ENCODE measurements at regions not wholly inside any gene's neighbourhood (a gene's known extent, or its start where the extent isn't known, plus 50 kb on each side); places are given as distances from the start of the nearest gene placed in this dataset.

DNA sequence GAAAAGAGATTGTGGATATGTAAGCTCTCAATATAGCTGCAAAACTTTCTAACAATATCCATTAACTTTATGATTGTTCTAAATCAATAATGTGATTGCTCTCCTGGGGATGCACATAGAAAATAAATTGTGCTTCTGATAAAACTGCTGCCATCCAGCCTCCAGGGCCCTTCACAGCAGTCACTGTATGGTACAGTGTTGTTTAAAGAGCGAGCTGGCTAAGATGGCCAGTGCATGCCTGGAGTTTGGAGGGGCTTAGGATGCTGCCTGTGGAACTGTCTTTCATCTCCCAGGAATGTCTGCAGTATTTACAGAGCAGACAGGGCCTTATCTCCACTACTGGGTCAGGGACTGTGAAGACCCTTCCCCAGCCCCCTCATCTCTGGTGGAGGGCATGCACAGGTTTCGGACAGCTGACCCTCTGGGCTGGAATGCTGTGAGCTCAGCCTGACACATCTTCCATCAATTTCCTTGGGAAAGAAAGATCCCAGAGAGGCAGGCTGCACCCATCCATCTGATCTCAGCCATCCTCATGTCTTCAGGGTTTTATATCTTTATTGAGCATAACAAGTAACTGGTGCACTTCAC, 137.0 kb downstream of the PLPP3 start:
- no peak for DNase-seq

GRCh38 chr1:56441601-56442000, 137.8 kb downstream of the PLPP3 start:
- no peak for DNase-seq

DNA sequence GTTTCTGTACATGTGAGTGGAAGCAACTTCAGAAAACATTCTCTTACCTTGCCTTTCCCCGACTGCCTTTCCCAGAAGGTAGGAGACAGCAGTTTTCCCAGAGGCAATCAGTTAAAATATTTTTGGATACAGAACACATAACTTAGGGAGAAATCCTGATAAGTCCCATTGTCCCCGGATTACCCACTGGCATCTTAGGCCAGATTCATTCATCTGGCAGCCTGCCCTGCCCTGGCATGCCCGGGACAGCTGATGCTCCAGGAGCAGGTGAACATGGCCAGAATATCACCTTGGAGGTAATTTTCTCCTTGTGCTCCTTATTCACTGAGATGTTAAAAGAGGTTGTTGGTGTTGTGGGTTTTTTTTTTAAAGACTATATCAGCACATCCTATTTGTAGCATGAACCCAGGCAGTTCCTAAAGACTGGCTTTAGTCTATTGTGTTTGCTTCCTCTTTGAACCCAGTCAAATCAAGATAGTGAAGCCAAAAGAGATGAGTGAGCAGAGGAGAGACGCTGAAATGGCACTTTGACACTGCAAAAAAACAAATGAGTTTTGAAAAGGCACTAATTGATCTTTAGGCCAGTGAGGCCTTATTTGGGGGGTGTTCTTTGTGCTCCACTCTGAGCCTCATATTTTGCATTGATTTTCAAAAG, 139.6 kb downstream of the PLPP3 start:
- DNase-seq, result no peak

DNA sequence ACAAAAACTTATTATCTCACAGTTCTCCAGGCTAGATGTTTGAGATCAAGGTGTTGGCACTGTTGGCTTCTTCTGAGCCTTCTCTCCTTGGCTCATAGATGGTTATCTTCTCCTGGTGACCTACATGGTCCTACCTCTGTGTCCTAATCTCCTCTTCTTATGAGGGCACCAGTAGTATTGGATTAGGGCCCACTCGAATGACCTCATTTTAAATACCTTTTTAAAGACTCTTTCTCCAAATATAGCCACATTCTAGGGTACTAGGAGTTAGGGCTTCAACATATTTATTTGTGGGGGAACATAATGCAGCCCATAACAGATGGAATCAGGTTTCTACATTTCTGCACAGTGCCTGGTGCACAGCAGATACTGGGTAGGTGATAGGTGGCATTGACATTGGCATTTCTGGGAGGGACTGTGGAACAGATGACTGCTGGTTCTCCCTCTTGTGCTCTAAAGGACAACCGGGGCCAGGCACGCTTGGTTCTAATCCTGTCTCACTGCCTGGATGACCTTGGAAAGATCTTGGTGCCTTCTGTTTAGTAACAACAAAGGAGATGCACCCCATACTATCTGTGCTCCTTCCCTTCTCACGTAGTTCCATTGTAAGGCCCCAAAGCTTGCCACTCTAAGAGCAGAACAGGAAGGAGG, 140.3 kb downstream of the PLPP3 start:
- DNase-seq, result no peak

- DNase-seq, result no peak
These were observed 141.4 kb downstream of the PLPP3 start for GRCh38 chr1:56437959-56438358.

DNA sequence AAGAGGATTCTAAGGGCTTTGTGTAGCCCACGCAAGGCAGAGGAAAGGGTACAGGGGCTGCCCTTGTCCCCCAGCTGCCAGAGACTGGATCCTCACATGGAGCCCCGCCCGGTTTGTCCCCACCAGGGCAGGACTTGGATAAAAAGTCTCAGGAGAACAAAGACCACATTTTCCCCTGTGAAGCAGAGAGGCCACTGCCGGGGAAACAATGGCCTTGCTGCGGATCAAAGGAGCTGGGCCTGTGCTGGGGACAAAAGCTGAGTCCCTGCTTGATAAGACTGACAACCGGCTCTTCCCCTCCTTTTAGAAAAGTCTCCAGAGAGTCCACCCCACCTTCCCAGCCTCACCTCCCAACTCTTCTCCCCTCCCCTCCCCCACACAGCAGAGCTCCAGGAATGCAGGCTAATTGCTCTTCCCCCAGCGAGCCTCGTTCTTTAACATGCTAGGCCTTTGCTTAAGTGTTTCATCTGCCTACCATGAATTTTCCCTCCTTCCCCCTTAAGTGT, 142.4 kb downstream of the PLPP3 start:
- DNase-seq, result no peak

DNA sequence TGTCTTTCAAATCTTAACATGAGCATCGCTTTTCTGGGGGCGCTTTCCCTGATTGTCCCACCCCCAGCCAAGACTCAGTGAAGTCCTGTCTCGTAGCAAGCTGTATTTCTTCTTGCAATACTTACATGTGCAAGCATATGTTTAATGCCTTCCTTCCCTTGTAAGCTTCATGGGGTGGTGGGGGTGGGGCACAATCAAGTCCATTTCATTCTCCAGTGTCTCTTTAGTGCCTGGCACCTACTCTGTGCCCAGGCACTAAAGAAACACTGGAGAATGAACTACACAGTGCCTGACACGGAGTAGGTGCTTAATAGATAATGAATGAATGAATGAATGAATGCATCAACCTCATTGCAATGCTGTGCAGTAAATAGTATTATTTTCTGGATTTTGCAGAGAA, 143.1 kb downstream of the PLPP3 start:
- DNase-seq, result no peak

DNA sequence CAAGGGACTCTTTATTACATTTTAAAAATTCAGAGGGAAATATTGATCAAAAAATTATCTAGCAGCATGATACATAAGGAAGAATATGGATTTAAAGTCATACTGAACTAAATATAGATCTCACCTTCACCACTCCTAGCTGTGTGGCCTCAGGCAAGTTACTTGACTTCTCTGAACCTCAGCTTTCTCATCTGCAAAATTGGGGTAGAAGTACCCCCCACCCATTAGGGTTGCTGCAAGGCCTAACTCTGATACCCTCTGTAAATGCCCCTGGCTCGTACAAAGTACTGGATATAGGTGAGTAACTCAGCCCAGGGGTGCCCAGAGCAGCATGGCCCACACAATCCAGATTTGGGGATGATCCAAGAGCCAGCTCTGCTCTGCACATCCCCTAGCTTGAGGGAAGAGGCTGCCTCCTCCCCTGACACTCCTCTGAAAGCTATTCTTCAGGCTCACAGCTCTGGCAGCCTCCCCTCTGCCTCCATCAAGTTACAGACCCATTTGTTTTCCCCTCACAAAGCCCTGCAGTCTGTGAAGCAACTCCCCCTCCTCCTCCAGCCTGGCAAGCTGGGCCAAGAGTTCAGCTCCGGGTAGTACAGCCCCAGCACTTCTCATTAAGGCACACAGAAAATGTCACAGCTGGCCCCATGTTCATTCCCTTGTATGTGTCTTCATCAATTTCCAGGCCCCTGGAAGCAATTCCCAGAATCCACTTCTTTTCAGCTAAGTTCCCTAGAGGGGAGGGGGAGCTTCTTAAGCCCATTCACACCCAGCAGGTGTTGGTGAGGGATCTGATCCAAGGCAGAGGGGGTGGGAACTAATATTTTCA, 143.7 kb downstream of the PLPP3 start:
- peak; percentile 33 for DNase-seq

DNA sequence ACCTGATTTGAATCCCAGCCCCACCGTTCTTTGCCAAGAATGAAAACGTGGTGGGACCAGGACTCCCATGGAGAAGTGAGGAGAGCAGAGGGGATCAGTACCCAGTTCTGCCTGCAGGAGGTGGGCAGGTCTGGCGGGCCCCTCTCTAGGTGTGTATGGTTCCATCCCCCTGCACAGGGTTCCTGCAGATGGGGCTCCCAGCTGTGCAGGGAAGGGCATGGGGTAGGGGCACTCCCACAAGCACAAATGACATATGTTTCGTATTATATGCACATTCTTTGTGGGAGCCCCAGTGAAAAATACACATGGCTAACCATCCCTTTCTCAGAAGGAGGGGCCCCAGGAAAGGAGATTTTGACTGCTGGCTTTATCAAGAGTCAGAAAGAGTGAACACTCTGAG, 144.6 kb downstream of the PLPP3 start:
- no peak for DNase-seq

- no peak for DNase-seq
These were observed 145.3 kb downstream of the PLPP3 start for GRCh38 chr1:56434025-56434424.

- DNase-seq, result no peak
These were observed 146.2 kb downstream of the PLPP3 start for GRCh38 chr1:56433056-56433577.

- no peak for DNase-seq
These were observed 147.0 kb downstream of the PLPP3 start for GRCh38 chr1:56432166-56432971.

DNA sequence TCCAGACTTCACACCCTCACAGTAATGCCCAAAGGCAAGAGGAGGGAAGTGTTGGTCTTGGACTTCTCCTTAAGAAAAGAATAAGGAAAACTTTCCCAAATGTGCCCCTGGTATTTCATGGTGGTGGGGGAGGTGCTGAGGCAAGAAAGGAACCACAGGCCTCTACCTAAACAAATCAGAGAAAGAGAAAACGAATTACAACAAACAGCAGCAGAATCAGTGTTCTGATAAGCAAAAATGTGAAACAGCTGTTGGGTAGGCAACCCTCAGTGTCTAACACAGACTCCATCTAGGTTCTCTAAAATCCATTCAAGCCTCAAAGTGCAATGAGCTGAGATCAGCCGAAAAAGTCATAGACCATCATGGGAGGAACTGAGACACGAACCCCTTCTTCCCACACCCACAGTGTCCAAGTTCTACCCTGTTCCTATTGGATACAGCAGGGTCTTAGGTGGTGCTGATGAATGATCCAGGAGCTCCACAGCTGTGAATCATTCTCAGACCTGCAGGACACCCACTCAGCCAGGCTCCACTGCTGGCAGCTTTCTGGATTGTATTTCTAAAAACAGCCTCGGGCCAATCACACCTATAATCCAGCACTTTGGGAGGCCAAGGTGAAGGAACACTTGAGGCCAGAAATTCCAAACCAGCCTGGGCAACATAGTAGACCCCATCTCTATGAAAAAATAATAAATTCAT, 149.1 kb downstream of the PLPP3 start:
- DNase-seq, result no peak

GRCh38 chr1:56429288-56429687, 150.1 kb downstream of the PLPP3 start:
- peak; percentile 34 for DNase-seq

DNA sequence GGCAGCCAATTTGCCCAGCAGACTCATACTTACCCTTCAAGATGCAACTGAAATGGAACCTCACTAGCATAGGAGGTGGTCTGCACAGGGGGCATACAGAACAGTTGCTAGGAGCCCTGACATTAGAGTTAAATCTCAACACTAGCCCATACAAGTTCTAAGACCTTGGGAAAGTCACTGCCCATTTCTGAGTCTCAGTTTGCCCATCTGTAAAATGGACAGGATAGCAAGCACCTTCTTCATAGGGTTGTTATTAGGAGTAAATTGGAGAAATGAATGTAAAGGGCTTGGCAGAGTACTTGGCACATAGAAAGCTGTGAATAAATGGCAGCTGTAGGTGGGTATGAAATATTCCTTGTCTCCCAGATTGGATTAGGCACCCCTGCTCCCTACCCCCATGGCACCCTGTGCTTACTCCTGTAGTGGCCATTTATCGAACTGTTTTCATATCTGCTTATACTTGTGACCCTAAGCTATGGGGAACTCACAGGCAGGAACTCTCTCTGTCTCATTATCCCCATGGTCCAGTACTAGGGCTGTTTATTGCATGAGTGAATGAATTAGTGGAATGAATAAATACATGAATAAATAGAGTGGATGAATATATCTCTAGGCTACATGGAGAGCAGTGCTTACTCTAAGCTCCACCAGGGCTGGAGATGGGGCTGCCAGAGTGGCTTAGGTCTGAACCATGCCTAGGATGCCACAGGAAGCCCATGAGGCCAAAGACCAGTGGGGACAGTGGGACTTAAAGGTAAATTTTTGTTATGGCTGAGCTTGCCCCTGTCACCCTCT, 152.6 kb downstream of the PLPP3 start:
- no peak for DNase-seq

DNA sequence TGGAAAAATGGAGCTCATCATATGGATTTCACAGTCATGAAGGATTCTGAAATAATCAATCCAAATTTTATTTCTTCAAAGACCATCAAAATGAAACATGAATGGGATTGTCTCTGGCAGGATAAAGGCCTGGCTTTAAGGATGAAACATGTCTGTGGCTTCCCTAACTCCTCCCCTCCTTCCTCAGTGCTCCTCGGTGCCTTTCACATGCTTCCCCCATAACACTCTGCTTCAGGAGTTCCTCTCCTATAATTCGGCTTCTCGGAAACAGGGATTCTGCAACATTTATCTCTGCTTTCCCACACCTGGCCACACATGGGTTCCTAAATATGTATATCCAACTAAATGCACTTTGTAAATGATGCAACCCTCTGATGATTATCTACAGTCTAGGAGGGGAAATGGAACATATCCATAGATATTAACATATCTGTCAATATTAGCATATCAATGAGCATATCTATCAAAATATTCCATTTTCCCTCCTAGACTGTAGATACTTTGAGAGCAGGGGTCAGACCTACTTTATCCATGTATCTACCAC, 153.8 kb downstream of the PLPP3 start:
- no peak for DNase-seq

DNA sequence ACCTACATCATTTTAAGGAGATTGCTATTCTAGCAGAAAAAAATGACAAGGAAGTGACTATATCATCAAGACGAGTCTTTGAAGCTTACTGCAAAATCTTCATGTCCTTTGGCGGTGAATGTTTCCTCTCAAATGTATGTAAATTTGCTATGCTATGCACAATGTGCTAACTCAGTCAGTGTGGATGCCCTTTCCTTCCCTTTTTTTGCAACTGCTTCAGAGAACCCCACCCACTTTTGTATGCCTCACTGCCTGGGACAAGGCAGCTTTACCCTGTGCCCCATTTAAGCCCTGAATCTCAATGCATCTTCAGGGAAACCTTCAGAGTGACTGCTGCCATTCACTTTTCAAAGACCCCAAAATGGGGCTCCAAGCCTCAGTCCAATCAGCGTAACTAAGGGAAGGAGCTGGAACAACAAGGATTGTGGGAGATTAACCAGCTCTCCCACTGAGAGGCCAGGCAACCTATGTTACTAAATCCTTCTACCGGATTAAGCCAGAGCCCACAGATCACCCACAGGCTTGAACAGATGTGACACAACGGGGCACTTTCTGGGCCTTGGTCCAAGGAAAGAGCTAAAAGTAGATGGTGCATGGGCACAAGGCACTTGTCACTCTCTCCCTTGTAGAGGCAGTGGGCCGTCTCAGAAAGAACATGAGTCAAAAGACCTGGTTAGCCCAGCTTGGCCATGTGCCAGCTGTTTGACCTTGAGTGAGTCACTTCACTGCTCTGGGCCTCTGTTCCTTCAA, 154.4 kb downstream of the PLPP3 start:
- peak; percentile 92 for DNase-seq

- no peak for DNase-seq
These were observed 155.6 kb downstream of the PLPP3 start for GRCh38 chr1:56423716-56424115.

DNA sequence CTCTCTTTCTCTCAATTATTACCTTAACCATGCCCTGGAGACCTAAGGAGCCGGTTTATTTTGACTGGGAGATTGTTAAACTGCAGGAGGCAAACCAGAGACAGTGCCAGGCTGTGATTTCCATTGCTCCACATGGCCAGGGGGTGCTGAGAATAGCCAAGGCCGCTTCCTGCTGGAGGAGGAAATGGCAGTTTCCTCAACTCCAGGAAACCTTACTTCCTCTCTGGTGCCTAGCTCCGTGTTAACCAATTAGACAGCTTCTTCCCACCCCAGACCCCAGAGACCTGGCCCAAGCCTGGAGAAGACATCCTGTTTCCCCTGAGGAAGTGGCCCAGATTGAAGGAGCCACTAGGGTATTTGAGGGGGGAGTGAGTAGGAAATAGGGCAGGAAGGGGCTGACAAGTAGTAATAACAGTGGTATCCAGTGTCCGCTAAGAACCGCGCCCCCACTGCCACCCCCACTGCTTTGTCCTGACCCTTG, 161.2 kb downstream of the PLPP3 start:
- no peak for DNase-seq

DNA sequence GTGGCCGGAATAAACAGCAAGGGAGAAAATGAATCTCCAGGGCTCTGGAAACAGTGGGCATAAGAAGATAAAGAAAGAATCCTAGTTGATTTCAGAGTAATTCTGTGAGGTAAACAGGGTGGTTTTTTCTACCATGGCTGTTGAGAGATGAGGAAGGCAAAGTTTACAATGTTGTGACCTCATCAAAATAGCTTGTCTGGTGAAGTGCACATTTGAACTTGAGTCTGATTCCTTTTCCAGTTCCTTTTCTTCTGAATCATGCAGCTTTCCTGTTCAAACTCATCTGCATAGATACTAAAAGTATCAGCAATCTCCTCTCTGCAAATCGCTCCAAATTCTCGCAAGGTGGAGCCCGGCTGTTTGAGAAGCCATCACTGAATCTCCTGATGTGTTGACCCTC, 161.7 kb downstream of the PLPP3 start:
- DNase-seq, result no peak

All from NCI-H446 treated with DMSO at 0.1 percent for 48 hours (cell line).